ENCODE measurements at regions not wholly inside any gene's neighbourhood (a gene's known extent, or its start where the extent isn't known, plus 50 kb on each side); places are given as distances from the start of the nearest gene placed in this dataset.
"Not testable (repeated sequence)": the region's sequence is repeated elsewhere in the genome, so short reads cannot be mapped to it uniquely, and the experiment has no call there.

DNA sequence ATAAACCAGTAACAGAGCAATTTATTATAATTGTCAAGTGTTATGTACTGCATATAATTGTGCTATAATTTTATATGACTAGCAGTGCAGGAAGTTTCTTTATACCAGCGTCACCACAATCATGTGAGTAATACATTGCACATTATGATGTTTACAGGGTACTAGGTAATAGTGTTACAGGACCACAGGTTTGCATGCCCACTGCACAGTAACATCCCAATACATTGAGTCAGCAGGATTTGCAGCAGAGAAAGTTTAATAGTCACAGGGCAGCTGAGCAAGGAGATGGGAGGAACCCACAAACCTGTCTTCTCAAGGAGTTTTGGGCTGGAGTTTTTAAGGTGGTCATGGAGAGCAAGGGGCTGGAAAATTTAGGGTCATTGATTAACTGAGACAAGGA is 1042.9 kb upstream of the ACVR2A start:
- peak; percentile 41 for DNase-seq (ENCODE audit: low spot score)

DNA sequence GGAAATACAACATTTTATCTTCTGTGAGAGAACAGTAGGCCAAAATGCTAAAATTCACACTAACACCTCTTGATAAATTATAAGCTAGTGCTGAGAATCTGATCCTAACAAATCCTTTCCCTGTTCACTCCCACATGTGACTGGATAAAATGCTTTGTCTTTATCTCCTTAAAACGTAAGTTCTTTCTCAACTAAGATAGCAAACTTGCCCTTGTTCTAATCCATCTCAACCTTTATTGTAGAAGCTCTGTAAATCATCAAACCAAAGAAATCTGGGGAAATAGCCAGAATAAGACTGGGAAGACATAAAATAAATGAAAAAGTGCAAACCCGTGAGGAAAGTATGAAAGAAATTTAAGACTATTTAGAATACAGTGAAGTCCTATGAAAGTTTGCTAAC is 1058.4 kb upstream of the ACVR2A start:
- no peak for DNase-seq (ENCODE audit: low spot score)

DNA sequence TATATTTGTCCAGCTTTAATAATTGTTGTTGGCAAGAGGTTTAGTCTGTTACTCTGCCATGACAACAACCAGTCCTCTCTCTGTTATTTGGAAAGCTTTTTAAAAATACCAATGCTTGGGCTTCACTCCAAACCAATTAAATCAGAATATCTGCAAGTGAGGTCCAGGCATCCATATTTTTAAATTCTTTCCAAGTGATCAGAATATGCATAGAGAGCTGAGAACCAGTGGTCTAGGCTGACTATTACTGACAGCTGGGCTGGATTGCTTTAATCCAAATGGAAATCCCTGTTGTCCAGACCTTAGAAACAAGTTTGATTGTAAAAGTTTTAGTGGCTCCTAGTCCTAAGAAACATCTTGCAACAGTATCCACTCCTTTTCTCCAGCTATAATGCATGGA is 1059.7 kb upstream of the ACVR2A start:
- no peak for DNase-seq (ENCODE audit: low spot score)

DNA sequence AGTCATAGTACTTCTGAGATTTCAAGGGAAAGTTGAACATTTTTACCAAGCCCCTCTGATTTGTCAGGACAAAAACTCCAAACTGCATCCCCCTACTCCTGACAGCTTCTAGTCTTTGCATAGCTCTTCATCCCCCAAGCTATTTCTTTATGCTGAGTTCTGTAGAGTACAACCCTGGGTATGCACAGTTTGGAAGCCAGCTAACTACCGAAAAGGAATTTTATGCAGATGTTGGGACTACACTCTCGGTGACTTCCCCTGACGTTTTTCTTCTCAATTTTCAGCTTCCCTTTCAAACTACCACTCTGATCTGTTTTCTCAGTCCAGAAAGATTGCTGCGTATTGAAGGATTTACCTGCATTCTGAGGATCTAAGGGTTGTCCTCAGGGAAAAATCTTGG is 1060.2 kb upstream of the ACVR2A start:
- DNase-seq (ENCODE audit: low spot score) = no peak

DNA sequence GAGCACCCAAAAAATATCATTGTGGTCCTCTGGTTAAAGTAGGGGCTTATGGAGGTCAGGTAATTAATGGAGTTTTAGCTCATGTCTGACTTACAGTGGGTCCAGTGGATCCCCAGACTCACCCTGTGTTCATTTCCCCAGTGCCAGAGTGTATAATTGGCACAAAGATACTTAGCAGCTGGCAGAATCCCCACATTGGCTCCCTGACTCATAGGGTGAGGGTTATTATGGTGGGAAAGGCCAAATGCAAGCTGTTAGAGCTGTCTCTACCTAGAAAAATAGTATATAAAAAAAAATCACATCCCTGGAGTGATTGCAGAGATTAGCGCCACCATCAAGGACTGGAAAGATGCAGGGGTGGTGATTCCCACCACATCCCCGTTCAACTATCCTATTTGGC is 1067.6 kb upstream of the ACVR2A start:
- no peak for DNase-seq (ENCODE audit: low spot score)

DNA sequence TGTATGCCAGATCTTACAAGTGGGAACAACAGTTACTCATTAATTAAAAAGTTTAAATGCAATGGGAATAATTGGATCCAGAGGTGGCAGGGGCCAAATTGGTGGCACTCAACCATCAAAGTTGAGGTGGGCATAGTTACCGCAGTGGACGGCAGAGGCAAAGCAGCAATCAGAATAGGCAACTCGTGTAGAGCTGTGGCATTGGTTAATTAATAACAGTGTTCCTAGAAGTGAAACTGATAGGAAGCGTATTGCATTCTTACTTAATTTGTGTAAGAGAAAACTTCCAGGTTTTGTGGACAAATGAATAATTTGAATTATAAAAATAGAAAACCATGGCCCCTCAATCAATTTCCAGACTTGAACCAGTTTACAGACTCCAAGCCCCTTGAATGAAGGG is 1068.2 kb upstream of the ACVR2A start:
- no peak for DNase-seq (ENCODE audit: low spot score)

DNA sequence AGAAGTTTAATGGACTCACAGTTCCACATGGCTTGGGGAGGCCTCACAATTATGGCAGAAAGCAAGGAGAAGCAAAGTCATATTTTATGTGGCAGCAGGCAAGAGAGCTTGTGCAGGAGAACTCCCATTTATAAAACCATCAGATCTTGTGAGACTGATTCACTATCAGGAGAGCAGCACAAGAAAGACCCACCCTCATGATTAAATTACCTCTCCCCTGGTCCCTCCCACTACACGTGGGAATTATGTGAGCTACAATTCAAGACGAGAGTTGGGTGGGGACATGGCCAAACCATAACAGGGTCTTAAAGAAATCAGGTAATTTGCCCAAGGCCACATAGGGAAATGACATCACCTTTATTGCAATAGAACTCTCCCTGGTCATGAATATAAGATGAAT is 1073.3 kb upstream of the ACVR2A start:
- no peak for DNase-seq (ENCODE audit: low spot score)

DNA sequence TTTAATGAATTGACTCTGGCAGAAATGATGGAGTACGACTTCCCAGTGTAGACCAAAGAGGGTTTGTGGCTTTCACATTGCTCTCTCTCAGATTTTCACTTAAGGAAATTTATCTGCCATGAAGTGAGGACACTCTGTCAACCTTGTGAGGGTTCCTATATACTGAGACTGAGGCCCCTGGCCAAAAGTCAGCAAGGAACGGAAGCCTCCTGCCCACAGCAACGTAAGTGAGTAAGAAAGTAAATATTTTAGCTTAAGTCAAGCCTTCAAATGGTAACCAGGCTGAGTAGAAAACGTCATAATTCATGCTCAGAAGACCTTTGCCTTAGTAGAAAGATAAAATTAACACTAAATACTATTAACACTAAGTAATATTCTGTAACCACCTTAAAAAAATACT is 1080.5 kb upstream of the ACVR2A start:
- DNase-seq (ENCODE audit: low spot score) = no peak

DNA sequence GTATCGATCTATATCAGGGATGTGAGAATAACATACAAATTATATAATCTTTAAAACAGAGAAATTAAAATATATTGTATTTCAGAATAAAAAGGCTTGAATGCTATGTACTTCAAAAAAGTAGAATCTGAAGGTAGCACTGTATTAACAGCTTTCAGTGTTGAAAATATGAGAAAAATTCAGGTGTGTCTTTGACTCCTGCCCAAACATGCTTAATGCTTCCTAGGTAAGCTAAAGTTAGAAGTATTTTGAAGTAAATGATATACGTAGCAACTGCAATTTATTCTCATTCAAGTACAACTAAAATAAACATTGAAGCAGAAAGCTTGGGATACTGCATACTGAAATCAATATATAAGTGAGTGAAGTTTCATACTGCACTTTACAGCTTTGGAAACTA is 1082.0 kb upstream of the ACVR2A start:
- DNase-seq (ENCODE audit: low spot score) = no peak

DNA sequence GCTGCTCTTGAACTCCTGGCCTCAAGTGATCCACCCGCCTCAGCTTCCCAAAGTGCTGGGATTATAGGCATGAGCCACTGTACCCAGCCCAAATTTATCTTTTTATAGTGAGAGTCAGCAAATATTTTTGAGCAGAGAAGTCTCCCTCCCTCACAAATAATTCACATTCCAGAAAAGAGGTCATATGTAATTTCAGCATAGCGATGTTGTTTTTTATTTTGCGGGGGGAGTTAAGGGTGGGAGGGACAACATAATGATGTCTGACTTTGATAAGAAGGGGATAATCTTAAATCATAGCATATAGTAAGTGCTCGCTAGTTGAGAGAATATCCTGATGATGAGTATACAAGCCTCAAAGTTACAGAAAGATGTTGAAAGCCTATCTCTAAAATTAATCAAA is 1090.2 kb upstream of the ACVR2A start:
- DNase-seq (ENCODE audit: low spot score) = no peak

DNA sequence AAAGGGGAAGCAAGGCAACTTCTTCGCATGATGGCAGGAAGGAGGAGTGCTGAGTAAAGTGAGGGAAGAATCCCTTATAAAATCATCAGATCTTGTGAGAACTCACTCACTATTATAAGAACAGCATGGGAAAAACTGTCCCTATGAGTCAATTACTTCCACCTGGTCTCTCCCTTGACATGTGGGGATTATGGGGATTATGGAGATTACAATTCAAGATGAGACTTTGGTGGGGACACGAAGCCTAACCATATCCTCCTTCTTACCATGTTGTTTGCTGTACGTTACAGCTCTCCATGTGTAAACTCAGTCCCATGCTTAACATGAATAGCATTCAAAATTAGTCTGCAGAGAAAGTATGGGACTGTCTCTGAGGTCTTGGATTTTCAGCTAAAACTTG is 1096.8 kb upstream of the ACVR2A start:
- DNase-seq (ENCODE audit: low spot score) = no peak

DNA sequence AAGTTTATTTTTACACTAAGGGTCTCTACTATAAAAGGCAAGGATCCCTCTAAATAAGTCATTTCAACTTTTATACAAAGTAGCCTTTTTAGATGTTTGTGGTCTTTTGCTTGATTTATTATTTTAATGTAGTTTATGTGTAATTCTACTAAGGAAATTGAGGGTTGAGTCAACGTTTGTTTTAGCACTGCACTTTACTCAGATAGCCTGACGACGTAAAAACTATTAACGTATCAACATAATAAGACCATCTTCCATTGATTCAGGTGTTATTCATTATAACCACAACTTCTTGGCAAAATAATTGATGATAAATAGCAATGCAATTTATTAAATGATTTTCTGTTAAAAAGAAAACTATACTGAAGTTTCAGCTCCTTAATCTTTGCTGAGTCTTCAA is 1103.6 kb upstream of the ACVR2A start:
- DNase-seq (ENCODE audit: low spot score) = no peak

DNA sequence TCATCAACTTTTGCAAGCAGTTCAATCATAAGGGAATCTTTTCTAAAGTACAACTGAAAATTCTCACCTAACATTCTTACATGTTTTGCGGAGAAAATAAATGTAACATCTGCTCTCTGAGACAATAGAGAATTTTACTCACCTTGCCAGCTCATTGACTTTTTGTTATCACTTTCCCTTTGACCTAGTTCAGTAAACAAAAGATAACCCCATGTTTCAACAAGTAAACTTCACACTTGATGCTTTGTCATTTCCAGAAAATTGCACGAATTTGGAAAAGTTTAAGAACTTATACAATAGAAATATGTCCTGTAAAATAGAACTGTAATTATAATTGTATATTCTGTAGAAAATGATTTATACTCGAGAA is 1110.0 kb upstream of the ACVR2A start:
- DNase-seq (ENCODE audit: low spot score) = no peak

DNA sequence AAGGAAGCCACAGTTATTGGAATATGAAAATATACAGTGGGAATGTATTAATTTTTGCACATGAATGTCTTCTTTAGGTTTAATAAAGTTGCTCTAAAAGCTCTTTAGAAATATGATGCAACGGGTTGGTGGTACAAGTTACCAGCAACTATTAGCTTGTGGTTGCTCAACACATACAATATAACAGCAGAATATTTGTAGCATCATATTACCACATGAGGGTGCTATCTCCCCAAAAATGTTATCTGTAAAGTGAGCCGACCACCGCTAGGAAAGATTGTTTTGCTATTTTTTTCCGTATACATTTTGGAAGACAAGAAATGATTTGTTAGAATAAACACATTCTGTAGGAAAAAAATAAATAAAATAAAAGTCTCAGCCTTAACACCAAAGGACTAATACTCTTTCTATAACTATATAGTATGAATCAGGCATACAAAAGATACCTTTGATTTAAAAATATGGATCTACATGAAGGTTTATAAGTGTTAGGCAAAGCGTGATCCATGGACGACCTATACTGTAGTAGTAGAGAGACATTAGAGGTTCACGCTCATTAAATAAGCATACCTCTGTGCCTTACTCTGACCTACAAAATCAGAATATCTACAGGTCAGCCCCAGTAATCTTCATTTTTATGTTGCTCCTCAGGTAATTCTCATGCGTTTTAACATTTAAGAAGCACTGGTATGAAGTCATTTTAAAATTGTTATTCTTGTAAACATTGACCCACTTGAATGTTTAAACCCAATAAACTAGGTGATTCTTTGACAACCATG is 1110.6 kb upstream of the ACVR2A start:
- DNase-seq (ENCODE audit: low spot score) = peak; percentile 57

DNA sequence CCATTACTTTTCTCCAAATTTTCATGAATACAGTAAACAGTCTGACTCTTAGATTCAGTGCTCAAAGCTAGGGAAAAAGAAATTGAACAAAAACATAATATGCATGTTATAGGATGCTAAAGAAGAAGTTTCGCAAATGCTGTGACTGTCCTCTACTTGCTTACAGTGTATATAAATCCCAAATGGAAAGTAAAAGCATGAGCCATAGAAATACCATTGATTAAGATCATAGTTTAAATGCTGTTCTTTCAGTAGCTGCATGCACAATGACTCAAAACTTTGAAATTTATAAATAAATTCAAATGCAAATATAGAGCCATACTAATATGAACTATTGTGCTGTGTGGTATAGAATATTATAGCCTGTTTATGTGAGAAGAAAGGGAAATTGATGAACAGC is 1113.9 kb upstream of the ACVR2A start:
- no peak for DNase-seq (ENCODE audit: low spot score)

DNA sequence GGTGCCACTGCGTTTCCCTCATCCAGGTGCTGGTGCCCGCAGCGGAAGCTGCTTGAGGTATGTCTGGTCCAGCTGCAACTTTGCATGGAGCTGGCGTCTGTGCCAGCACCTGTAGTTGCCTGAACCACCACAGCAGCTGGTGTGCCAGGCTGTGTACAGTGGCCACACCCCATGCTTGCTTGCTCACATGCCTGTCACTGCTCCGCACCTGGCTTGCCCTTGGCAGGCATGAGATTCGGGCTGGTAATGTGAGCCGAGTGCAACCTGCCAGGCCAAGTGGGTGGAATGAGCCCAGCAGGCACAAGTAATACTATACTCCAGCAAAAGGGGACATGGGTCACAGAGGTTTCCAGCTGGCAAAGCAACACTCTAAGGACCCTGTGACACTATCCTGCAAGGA is 1123.3 kb upstream of the ACVR2A start:
- no peak for DNase-seq (ENCODE audit: low spot score)

DNA sequence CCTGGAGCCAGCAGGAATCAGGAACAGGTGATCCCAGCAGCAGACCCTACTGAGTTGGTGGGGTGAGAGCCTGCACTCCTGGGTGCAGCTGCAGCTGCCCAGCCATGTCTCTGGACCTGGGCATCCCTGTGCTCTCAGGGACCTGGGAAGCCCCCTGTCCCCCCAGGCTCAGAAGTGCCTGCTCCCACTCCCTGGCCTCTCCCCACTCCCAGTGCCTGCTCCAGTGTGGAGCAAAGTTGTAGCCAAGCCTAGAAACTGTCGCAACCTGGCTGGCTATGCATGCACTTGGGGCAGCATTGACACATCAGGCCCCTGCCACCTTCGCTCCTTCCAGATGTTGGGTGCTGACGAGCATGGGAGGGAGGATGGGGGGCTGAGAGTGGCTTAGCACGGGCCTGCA is 1124.7 kb upstream of the ACVR2A start:
- DNase-seq (ENCODE audit: low spot score) = no peak

DNA sequence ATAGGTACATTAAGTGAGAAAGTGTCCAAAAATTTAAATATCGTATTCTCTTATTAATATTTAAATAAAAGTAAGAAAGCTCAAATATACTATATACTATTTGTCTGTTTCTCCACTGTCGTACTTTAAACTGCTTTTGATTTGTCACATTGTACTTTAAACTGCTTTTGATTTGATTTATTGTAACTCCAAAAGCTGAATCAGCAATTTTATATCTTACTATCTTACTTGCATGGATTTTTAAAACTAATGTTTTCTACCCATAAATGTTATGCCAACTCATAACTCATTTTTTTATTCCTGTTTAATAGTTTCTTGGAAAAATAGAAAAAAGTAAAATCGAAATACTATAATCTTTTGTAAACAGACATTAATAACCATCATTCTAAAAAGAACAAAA is 1128.2 kb upstream of the ACVR2A start:
- no peak for DNase-seq (ENCODE audit: low spot score)

DNA sequence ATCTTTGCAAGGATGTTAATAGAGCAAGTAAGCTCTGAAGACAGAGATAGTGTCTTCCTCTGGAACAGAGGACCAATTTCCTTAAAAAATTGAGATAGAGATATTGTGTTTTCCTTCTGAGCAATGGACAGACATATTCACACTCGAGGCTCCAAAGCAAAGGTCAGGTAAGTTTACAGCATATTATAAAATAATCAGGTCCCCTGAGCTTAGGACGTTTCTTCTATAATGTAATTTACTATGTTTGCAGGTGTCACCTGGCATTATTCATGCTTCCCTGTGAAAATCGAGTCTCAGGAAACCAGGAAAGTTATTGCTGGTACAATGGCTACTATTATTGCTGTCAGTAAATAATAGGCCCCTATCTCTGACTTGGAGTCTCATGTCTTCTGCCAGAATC is 1135.8 kb upstream of the ACVR2A start:
- DNase-seq (ENCODE audit: low spot score) = no peak

DNA sequence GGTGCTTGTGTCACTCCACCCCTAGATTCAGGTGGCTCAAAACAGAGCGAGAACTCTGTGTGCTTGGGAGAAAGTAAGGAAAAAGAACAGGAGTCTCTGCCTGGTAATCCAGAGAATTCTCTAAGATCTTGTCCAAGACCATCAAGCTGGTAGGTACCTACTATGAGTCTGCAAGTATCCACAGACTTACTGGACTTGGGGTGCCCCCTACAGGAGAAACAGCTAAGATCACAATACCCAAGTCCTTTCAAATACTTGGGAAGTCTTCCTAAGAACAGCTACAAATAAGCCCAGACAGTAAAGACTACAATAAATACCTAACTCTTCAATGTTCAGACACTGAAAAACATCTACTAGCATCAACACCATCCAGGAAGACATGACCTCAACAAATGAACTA is 1143.6 kb upstream of the ACVR2A start:
- no peak for DNase-seq (ENCODE audit: low spot score)

DNA sequence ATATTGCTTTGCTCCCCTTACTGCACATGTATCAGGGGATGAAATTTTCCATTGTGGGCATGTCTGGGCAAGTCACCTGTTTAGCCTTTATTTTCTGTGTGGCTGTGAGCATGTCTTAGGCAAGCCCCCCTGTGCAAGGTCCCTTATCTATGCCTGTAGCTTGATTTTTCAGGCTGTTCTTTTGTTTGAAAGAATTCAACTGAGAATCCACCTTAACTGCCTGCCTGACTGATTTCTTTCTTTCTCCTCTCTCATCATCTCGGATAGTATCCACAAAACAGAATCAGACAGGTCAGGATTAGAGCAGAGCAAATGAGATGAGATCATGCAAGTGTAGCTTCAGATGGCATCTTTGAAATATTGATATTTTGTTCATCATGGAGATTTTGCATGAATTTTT is 1147.5 kb upstream of the ACVR2A start:
- DNase-seq (ENCODE audit: low spot score) = no peak

DNA sequence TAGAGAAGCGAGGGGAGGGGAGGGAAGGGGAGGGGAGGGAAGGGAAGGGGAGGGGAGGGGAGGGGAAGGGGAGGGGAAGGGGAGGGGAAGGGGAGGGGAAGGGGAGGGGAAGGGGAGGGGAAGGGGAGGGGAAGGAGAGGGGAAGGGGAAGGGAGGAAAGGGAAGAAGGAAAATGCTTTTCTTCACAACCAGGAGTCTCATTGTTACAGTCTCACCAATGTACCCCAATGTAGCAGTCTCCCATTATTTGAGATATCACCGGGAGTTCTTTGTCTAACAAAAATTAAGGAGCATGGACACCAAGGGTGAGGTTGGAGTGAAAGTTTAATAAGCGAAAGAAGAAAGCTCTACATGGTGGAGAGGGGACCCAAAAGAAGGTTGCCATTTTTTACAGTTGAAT is 1148.0 kb upstream of the ACVR2A start:
- DNase-seq (ENCODE audit: low spot score) = not testable (repeated sequence)

DNA sequence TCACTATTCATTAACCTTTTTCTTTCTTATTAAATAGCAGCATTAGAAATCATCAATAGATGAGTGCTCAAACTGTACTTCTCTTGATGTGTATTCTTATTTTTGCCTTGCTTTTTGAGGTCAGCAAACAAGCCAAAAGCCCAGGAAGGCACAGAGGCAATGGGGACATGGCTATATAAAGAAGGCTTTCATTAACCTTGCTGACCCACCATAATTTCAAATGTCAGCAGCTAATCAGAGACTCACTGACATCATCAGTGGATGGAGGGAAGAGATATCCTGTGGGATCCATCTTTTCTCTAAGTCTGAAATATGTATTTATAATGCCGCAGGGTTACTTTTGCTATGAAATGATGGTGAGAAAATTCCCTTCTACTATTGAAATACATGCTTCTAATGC is 1162.8 kb upstream of the ACVR2A start:
- no peak for DNase-seq (ENCODE audit: low spot score)

DNA sequence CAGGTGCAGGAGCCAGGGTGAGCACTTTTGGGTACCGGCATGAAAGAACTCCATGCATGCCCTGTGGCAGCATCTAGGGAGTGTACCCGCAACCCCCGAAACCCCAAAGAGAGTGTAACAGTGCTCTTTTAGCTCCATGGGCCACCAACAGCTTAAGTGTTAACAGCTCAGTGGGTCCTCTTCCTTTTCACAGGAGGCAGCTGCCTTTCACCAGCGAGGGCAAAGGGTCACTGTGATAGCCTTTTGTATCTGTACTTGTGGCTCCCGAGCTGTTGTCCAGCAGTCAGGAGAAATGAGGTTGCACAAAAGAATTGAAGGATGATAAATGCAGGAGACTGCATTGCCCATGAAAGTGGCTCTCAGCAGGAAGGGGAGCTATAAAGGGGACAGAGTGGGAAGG is 1166.3 kb upstream of the ACVR2A start:
- no peak for DNase-seq (ENCODE audit: low spot score)

DNA sequence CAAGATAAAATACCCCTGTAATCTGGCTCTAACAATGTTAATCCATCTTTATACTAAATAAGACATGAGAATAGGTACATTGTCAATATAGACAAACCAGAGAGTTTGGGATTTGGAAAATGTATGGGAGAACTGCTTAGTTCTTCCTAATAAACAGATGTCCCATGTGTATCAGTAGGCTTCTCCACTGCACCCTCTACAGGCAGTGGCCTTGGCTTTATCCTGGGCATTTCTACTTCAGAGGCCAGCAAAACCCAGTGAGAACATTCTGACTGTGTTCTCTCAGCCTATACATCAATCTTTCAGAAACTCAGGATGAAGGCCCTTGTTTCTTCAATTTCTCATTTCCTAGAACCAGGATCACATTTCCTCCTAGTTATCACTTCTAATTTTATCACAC is 1167.5 kb upstream of the ACVR2A start:
- DNase-seq (ENCODE audit: low spot score) = peak; percentile 2
